Ovary (tissue), 7 donors: ENCODE measurements at regions not wholly inside any gene's neighbourhood (a gene's known extent, or its start where the extent isn't known, plus 50 kb on each side); places are given as distances from the start of the nearest gene placed in this dataset.

Experiments used
- DNase-seq, 5 donors: peaks; one replicate each; pipeline ENCODE4 v3.0.0-alpha.2; 2019 to 2020
- H3K27ac ChIP-seq, 2 donors: fragments of 200-600 bp; one replicate each; pipeline versions ENCODE4 v1.5.1 to v1.8.0; 2019 to 2022
- H3K27me3 ChIP-seq: fragments of 200-600 bp; one replicate; pipeline ENCODE4 v1.8.0; 2022
- H3K36me3 ChIP-seq: fragments of 200-600 bp; sonication (generic); one replicate; pipeline ENCODE4 v1.5.1; 2019
- H3K4me1 ChIP-seq: one replicate; pipeline ENCODE4 v1.8.1; 2013; ENCODE audit warnings: mild to moderate bottlenecking, moderate library complexity; ENCODE audit not compliant: insufficient read depth
- H3K4me3 ChIP-seq: fragments of 200-600 bp; sonication (generic); one replicate; pipeline ENCODE4 v1.5.1; 2017
- H3K9me3 ChIP-seq, 2 donors: fragments of 200-600 bp in 1 of 2; sonication (generic) in 1 of 2; one replicate each; pipeline versions ENCODE4 v1.5.1 to v1.8.1; 2013 to 2019; ENCODE audit warnings: mild to moderate bottlenecking in 1 of 2, moderate library complexity in 1 of 2
- EP300 ChIP-seq: sonication (generic); formaldehyde crosslinking; IDR thresholded peaks from one replicate; pipeline ENCODE4 v1.6.1; 2017; ENCODE audit warnings: antibody characterized with exemption
- POLR2A ChIP-seq: fragments of 450-650 bp; IDR thresholded peaks from one replicate; pipeline ENCODE4 v1.6.1; 2017; ENCODE audit warnings: antibody characterized with exemption, mild to moderate bottlenecking, moderate library complexity
- WGBS, 3 donors: extraction: QIAGEN DNeasy Blood & Tissue Kit in 1 of 3; methylation state at CpG; one replicate each; pipeline versions ENCODE4 v1.1.5 to v1.1.7; 2013 to 2017; 5-methylcytosine and 5-hydroxymethylcytosine counted together
- intact Hi-C, 4 donors: fragments of 100-400 bp; cut with DNase I; formaldehyde crosslinking; loops; one replicate each; pipeline versions ENCODE4 v1.11.0 to v1.15.1; 2022 to 2023
- TF ChIP-seq, protein P1 (sequence below), 3 donors: fragments of 450-650 bp in 2 of 3; fragments of 200-600 bp in 1 of 3; IDR thresholded peaks; one replicate each; pipeline versions ENCODE4 v1.5.1 to v1.8.0; 2016 to 2022; ENCODE audit warnings: antibody characterized with exemption in 3 of 3, mild to moderate bottlenecking in 1 of 3
- donor health status: DM: no; HTN: no; CAD: no; lungs with moderate emphysema.
- donor health status: DM: no; HTN: no; CAD: no.
- donor health status: Bipolar disorder and iron deficiency.
- donor health status: DM: no; HTN: no; CAD: no.
- donor health status: DM: yes; HTN: yes; CAD: no.

DNA sequence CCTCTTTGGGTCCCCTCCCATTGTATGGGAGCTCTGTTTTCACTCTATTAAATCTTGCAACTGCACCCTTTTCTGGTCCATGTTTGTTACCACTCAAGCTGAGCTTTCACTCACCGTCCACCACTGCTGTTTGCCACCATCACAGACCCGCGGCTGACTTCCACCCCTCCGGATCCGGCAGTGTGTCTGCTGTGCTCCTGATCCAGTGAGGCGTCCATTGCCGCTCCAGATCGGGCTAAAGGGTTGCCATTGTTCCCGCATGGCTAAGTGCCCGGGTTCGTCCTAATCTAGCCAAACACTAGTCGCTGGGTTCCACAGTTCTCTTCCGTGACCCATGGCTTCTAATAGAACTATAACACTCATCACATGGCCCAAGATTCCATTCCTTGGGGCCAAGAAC is 157.2 kb downstream of the SEC16B start:
- no peaks in the 10 kb centered on the region for H3K36me3 ChIP-seq
- H3K4me1 ChIP-seq: no peaks in the 10 kb centered on the region
- 97 to 98% (median 98%) methylated on average over 13 of the region's 13 CpGs for WGBS, 3 donors
- no peak overlapping the region for H3K4me3 ChIP-seq
- intact Hi-C loops: no loop called here
- H3K9me3 ChIP-seq: no peaks in the 10 kb centered on the region
- TF ChIP-seq POLR2A (no peak), EP300 (no peak)
- TF ChIP-seq, protein P1, sequence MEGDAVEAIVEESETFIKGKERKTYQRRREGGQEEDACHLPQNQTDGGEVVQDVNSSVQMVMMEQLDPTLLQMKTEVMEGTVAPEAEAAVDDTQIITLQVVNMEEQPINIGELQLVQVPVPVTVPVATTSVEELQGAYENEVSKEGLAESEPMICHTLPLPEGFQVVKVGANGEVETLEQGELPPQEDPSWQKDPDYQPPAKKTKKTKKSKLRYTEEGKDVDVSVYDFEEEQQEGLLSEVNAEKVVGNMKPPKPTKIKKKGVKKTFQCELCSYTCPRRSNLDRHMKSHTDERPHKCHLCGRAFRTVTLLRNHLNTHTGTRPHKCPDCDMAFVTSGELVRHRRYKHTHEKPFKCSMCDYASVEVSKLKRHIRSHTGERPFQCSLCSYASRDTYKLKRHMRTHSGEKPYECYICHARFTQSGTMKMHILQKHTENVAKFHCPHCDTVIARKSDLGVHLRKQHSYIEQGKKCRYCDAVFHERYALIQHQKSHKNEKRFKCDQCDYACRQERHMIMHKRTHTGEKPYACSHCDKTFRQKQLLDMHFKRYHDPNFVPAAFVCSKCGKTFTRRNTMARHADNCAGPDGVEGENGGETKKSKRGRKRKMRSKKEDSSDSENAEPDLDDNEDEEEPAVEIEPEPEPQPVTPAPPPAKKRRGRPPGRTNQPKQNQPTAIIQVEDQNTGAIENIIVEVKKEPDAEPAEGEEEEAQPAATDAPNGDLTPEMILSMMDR (IDR thresholded peaks at IDR 0.05): no peak
- no peak for DNase-seq
- no peaks in the 10 kb centered on the region for H3K27me3 ChIP-seq
- H3K27ac ChIP-seq: no peak overlapping the region

DNA sequence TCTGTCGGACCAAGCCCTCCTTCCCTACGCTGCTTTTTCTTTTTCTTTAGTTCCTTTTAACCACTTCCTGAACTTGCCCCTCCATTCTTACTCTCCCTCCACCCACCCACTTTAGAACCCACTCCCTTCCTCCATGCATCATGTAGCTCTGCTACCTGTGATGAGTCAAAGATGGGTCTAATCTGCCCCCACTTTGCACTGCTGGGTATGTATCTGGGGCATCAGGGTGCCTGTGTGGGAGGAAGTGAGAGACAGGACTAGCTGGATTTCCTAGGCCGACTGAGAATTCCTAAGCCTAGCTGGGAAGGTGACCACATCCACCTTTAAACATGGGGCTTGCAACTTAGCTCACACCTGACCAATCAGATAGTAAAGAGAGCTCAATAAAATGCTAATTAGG is 157.7 kb downstream of the SEC16B start:
- Histone ChIP-seq H3K9me3 (no peaks in the 10 kb centered on the region), H3K36me3 (no peaks in the 10 kb centered on the region), H3K4me3 (no peak overlapping the region), H3K27me3 (no peaks in the 10 kb centered on the region), H3K4me1 (no peaks in the 10 kb centered on the region), H3K27ac (no peak overlapping the region)
- intact Hi-C loops: no loop called here
- 75 to 76% (median 76%) methylated on average over 3 of the region's 3 CpGs for WGBS, 3 donors
- TF ChIP-seq, protein P1 (IDR thresholded peaks at IDR 0.05): no peak
- TF ChIP-seq EP300: no peak
- TF ChIP-seq POLR2A: no peak
- no peak for DNase-seq

DNA sequence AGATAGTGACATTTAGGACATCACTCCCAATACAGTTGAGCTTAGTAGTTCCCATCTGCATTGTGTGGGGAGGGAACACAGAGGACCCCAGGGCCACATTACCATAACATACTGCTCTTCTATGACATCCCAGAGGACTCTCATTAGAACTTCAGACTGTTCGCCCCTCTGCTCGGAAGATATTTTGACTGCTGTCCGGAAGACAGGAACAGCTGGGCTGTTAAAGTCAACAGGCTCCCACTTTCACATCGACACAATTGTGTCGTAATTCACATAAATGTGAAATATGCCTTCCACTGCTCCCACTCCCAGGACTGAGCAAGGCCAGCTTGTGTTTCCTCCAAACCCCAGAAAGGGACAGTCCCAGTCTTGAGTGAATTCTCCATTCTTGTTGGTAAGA is 158.4 kb downstream of the SEC16B start:
- intact Hi-C loops: no loop called here
- H3K9me3 ChIP-seq: no peaks in the 10 kb centered on the region
- H3K36me3 ChIP-seq: no peaks in the 10 kb centered on the region
- no peaks in the 10 kb centered on the region for H3K4me1 ChIP-seq
- DNase-seq: no peak
- H3K27ac ChIP-seq: no peak overlapping the region
- 10 to 22% (median 21%) methylated on average over 5 of the region's 5 CpGs for WGBS, 3 donors
- TF ChIP-seq EP300 (no peak), POLR2A (no peak)
- TF ChIP-seq, protein P1 (IDR thresholded peaks at IDR 0.05): no peak
- no peak overlapping the region for H3K4me3 ChIP-seq
- no peaks in the 10 kb centered on the region for H3K27me3 ChIP-seq

- TF ChIP-seq, protein P1 (IDR thresholded peaks at IDR 0.05): no peak
- TF ChIP-seq POLR2A (no peak), EP300 (no peak)
- WGBS, 3 donors: 78 to 86% (median 84%) methylated on average over 5 of the region's 5 CpGs
- DNase-seq: no peak
- H3K27ac ChIP-seq: no peak overlapping the region
- H3K4me1 ChIP-seq: no peaks in the 10 kb centered on the region
- H3K9me3 ChIP-seq: no peaks in the 10 kb centered on the region
- no peak overlapping the region for H3K4me3 ChIP-seq
- no peaks in the 10 kb centered on the region for H3K36me3 ChIP-seq
- intact Hi-C loops: no loop called here
- no peaks in the 10 kb centered on the region for H3K27me3 ChIP-seq
Measured at GRCh38 chr1:177809819-177810218, 160.0 kb downstream of the SEC16B start.

DNA sequence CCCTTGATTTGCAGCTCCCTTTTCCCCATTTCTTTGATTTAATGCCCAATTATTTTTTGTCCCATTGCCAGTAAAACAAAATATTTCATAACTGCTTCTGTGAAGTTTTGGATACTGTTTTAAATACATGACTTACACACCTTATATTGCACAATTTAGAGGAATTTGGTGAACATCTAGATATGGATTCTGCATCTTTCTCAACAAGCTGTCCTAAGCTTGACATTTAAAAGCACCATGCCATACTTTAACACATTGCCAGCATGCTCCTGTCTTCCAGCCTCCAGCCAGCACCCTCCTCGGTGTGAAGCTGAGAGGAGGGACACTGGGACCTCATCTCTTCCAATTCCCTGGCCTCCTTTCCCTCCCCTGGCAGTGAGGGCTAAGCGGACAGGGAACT is 167.6 kb downstream of the SEC16B start:
- Histone ChIP-seq H3K4me3 (no peak overlapping the region), H3K27me3 (no peaks in the 10 kb centered on the region), H3K4me1 (no peaks in the 10 kb centered on the region), H3K9me3 (no peaks in the 10 kb centered on the region), H3K27ac (no peak overlapping the region), H3K36me3 (no peaks in the 10 kb centered on the region)
- DNase-seq: no peak
- intact Hi-C loops: no loop called here
- WGBS, 3 donors: 74 to 81% (median 81%) methylated on average over 2 of the region's 2 CpGs
- TF ChIP-seq EP300 (no peak), POLR2A (no peak)
- TF ChIP-seq, protein P1 (IDR thresholded peaks at IDR 0.05): no peak
